ENCODE measurements at regions not wholly inside any gene's neighbourhood (a gene's known extent, or its start where the extent isn't known, plus 50 kb on each side); places are given as distances from the start of the nearest gene placed in this dataset.

DNA sequence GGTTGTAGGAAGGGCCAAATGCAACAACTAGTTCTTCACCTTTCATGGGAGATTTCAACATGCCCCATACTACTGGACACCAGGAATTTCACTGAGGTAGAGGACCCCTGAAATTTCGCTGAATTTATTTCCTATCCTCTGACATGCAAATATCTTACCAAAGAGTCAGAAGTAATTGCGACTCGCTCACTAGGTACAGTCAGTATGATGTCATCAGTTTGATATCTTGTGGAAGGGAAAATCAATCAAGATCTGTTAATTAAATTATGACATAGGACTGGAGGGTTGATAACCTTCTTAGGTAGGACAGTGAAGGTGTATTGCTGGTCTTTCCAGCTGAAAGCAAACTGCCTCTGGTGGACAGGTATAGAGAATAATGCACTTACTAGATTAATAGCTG lies 74.9 kb upstream of the TNIK start:
- TF ChIP-seq, protein P1, sequence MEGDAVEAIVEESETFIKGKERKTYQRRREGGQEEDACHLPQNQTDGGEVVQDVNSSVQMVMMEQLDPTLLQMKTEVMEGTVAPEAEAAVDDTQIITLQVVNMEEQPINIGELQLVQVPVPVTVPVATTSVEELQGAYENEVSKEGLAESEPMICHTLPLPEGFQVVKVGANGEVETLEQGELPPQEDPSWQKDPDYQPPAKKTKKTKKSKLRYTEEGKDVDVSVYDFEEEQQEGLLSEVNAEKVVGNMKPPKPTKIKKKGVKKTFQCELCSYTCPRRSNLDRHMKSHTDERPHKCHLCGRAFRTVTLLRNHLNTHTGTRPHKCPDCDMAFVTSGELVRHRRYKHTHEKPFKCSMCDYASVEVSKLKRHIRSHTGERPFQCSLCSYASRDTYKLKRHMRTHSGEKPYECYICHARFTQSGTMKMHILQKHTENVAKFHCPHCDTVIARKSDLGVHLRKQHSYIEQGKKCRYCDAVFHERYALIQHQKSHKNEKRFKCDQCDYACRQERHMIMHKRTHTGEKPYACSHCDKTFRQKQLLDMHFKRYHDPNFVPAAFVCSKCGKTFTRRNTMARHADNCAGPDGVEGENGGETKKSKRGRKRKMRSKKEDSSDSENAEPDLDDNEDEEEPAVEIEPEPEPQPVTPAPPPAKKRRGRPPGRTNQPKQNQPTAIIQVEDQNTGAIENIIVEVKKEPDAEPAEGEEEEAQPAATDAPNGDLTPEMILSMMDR (IDR thresholded peaks at IDR 0.05): no peak
- no peak for TF ChIP-seq POLR2A (IDR thresholded peaks at IDR 0.05)

All from heart left ventricle (tissue), 13 donors.